T-helper 2 cell treated with Interferon-gamma antibody and Interleukin-4, amounts not matched to agents 100 ng/mL and 5 ng/mL, for 36 hours (primary cell): ENCODE measurements at regions not wholly inside any gene's neighbourhood (a gene's known extent, or its start where the extent isn't known, plus 50 kb on each side); places are given as distances from the start of the nearest gene placed in this dataset.
"Not testable (repeated sequence)": the region's sequence is repeated elsewhere in the genome, so short reads cannot be mapped to it uniquely, and the experiment has no call there.

Source experiments
- intact Hi-C: fragments of 100-400 bp; cut with micrococcal nuclease; formaldehyde crosslinking; loops from one replicate; pipeline ENCODE4 v1.15.1; 2023

DNA sequence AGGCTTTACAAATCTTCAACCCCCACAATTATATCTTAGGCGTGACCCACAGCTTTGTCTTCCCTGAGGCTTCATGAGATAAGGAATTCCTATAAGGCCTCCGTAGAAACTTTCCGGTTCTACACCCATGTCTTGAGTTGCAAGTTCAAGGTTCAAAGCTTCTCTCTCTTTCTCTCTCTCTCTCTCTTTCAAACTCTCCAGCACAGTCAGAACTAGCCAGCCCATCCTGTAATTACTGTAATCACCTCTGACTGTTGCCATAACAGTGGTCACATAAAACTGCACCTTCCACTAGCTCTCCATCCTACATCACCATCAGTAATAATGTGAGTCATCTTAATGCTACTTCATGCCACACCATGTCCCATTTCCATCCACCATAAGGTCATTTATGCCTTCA, 90.0 kb upstream of the NFASC start:
- intact Hi-C loops: no loop called here

DNA sequence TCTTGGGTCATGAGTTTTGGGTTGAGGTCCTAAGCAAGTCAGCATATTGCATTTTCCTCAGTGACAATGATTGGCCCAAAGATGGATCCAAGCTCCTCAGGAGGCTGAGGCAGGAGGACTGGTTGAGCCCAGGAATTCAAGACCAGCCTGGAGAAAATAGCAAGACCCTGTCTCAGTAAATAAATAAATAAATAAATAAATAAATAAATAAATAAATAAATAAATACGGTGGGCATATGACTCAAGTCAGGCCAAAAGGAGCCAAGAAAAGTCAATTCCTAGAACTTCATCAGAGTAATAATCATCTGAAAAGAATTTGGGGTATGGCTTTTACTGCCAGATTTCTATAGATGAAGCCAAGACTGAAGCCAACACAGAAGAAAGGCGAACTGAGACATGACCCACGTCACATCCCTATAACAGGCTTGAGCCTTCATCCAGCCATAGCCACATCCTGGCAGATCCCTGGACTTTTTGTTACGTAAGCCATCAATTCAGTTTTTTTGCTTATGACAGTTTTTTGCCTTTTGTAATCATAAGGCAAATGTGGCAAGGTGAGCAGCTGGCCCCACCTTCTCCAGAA, 88.5 kb upstream of the NFASC start:
- intact Hi-C loops: no loop called here

DNA sequence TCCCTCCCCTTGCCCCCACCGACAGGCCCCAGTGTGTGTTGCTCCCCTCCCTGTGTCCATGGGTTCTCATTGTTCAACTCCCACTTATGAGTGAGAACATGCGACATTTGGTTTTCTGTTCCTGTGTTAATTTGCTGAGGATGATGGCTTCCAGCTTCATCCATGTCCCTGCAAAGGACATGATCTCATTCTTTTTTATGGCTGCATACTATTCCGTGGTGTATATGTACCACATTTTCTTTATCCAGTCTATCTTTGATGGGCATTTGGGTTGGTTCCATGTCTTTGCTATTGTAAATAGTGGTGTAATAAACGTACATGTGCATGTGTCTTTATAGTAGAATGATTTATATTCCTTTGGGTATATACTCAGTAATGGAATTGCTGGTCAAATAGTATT, 85.6 kb upstream of the NFASC start:
- intact Hi-C loops: not testable (repeated sequence)

DNA sequence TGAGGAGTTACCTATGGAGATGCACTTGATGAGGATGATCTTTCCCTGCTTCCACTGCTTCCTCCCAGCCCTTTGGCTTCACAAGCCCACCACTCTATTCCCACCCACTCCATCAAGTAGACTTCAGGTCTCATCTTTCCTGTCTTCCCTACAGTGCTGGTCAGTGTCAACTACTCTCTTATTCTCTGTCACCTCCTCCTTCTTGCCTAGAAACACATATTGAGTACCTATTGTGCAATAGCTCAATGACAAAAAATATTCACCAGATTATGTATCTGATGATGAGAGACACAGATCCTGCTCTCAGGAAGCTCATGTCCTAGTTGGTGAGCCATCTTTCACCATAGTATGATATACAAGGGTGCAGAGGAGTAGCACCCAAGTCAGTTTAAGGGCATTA, 82.2 kb upstream of the NFASC start:
- intact Hi-C loops: no loop called here

DNA sequence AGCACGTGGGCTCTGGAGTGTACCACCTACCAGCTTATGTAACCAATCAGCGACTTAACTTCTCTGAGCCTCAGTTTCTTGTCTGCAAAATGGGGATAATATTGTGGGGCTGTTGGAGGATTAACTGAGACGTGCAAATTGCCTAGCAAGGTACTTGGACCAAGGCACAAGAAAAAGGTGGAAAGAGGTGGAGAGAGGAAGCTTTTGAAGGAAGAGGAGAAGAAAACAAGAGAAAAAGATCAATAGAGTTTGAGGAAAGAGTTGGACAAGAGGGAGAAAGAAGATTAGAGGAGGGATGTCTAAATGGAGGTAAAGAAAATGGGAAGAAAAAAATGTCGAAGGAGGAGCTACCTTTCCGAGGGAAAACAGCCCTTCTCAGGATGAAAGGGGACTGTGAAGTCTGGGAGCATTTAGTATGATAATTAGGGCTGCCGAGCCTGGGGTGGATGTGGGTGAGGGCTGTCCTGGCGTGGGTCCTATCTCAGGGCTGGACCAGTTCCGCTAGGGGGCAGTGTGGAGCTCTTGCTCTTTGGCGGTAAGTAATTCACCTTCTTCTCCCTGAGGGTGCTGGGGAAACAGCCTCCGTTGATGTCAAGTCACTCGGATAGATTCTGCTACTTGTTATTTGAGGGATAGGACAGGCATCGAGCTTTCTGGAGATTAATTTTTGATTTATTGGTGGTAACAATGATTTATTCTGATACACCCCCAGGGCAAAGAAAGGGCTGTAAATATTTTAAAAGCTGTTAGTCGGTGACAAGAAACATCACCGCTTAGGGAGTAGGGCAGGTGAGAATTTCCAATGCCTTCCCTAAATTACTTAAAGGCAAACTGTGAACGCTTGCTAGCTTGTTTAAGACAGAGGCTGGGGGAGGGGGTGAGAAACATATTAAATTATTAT, 79.0 kb upstream of the NFASC start:
- intact Hi-C loops: loop anchor here (2.0 kb wide), 1 partner anchor 15 kb away; no protein-coding TSS in a partner anchor

DNA sequence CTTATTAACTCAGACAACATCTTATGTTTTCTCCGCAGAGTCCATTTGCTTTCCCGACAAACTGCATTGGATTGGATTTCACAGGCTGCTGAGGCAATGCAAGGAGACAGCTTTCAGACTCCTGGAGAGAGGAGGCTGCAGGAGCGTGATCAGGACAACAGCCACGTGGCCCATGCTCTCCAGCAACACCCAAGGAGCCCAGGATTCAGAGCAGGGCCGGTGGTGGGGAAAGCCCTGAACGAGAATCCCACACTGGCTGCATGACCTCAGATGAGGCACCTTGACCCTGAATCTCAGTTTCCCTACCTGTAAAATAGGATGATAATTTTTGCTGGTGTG, 78.3 kb upstream of the NFASC start:
- intact Hi-C loops: no loop called here

DNA sequence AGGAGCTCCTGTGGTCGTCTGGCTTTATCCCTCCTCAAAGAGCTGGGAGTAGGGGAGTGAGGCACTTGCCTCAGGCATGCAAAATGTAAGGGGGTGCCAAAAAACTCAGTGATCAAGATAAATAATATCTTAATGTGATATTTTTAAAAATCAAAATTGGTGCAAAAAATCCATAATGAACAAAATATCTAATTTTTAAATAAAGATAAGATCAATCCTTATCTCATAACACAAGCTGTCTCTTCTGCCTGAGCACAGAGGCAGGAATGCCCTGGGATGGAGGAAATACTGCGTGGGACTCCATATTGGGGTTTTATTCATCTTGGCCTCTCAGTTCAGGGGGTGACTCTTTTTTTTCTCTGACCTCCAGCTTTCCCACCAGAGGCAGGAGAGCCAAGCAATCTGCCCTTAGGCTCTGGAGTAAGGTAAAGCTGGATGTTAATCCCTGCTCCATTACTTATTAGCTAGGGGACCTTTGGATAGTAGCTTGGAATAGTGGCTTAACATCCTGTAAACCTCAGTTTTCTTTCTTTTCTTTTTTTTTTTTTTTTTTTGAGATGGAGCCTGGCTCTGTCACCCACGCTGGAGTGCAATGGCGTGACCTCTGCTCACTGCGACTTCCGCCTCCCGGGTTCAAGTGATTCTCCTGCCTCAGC, 77.3 kb upstream of the NFASC start:
- intact Hi-C loops: no loop called here

DNA sequence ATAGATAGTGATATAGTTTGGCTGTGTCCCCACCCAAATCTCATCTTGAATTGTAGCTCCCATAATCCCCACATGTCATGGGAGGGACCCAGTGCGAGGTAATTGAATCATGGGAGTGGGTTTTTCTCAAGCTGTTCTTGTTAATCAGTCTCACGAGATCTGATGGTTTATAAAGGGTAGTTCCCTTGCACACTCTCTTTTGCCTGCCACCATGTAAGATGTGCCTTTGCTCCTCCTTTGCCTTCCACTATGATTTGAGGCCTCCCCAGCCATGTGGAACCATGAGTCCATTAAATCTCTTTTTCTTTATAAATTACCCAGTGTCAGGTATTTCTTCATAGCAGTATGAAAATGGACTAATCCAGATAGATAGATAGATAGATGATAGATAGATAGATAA, 73.8 kb upstream of the NFASC start:
- intact Hi-C loops: not testable (repeated sequence)

DNA sequence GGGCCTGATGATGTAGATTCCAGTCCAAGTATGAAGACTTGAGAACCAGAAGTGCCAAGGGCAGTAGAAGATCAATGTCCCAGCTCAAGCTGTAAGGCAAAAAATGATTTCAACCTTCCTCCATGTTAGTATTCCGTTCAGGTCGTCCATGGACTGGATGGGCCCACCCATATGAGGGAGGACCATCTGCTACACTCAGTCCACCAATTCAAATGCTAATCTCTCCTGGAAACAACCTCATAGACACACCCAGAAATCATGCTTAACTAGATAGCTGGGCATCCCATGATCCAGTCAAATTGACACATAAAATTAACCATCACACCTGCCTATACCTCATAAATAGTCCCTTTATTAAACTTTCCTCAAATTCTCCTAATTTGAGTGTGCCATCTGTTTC, 73.3 kb upstream of the NFASC start:
- intact Hi-C loops: no loop called here

DNA sequence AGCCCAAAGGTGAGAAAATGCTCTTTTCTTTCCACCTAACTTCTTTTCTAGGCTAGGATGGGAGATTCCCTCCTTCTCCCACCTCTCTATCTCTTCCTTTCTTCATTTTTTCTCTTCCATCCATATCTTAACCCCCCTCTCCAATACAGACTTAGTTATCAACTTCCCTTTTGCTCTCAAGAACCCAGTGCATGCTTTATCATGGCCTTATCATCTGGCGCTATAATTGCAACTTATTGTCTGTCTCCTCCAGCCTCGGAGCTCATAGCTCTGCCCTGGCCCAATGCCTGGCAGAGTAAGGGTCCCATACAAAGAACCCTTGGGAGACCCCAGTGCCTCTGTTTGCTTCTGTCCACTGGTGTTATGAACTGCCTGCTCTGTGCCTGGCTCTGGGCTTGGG, 71.0 kb upstream of the NFASC start:
- intact Hi-C loops: no loop called here

DNA sequence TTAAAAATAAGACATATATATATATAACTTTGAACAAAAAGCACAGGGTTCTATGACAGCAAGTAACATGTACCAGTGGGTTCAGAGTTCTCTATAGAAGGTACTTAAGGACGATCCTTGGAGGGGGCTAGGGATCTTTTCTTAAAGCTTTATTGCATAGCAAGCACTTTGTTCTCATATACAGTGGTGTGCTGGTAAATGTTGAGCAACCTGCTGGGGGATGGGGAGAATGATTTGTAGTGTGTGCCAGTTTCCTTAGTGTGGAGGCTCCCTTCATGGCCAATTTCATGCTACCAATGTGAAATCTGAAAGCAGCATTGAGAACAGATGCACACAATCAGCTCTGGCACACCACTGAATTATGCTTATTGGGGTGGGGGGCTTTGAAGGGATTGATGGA, 69.5 kb upstream of the NFASC start:
- intact Hi-C loops: no loop called here

DNA sequence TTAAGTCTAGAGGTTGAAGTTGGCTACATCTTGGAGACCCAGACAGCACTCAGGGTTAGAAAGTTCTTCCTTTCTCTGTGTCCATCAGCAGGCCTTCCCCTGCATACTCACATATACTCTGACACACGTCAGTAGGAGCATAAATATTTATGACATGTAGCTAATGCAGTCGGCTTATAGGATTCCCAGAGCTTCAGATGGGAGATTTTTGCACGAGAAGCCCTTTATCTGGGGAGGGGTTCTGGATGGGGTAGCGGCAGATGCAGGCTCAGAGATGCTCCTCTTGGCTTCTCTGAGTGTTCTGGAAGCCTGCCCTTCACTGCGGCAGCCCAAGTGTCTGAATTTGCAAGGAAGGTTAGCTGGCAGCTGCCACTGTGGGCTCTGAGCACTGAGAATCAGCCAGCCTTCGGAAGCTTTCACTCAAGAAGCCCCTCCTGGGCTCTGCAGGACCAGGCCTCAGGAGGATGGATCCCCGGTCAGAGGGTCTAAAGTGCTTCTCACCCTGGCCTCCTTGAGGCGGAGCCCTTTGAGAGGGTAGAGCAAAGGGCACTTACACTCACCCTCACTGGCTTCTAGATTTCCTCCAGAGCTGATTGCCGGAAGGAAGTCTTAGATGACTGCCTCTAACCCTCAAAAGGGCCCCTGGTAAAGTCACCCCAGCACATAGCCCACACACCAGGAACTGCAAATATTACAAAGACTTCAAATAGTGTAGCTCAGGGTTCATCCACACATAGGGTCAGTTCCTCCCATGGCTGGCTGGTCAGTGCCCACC, 68.1 kb upstream of the NFASC start:
- intact Hi-C loops: no loop called here

DNA sequence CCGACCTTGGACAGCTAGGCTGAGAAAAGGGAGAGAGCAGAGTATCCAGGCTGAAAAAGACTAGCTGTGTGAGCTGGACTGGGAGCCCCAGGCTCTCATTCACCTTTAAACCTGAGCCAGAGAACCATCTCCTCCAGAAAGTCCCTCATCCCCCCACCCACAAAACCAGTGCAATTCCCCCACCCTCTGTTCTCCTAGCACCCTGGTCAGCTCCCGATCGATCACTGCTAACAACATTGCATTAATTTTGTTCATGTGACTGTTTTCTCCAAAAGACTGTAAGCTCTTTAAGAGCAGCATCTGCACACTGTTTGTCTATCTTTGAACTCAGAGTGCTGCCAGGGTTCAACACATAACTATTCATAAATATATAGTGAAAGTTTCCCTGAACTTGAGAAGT, 67.1 kb upstream of the NFASC start:
- intact Hi-C loops: no loop called here

DNA sequence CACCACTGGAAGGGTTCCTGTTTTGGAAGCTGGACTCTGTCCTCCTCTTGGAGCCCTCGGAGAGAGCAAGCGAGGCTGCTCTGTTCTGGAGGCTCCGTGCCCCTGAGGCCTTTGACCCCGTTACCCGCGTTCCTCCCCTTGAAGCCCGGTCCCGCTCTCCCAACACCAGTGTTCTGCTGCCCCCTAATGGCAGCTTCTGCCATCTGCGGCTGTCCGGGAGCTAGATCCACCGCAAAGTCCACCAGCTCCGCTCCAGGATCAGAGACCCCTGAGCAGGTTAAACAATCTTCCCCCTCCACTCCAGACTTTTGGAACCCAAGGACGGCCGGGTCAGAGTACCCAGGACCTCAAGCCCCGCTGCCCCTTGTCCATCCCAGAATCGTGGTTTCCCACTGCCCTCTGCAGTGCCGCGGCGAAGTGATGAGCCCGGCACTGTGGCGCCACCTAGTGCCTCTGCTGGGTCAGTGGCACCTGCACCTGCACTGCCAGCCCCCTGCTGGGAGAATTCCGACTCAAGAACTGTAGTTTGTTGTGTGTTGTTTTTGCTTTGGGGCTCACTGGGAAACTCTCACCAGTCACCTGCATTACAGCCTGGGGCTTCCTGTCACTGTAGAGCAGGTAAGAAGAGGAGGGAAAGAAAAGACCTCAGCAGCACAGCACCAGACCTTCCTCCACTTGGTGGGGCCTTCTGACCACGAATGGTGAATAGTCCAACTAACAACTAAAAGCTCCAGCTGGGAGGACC, 63.5 kb upstream of the NFASC start:
- intact Hi-C loops: loop anchor here (1.0 to 5.0 kb wide), 6 partner anchors 16 to 360 kb away; partner anchors contain the start of gene PIK3C2B

DNA sequence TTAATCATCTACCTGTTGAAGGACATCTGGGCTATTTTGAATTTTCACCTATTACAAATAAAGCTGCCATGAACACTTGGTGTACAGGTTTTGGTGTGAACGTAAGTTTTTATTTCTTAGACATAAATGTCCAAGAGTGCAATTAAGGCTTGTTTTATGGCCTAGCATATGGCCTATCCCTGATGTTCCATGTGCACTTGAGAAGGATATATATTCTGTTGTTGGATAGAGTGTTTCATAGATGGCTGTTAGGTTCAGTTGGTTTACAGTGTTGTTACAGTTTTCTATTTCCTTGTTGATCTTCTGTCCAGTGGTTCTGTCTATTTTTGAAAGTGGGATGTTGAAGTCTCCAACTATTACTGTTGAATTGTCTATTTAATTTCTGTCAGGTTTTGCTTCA, 61.2 kb upstream of the NFASC start:
- intact Hi-C loops: loop anchor here (5.0 kb wide), 1 partner anchor 302 kb away; no protein-coding TSS in a partner anchor

DNA sequence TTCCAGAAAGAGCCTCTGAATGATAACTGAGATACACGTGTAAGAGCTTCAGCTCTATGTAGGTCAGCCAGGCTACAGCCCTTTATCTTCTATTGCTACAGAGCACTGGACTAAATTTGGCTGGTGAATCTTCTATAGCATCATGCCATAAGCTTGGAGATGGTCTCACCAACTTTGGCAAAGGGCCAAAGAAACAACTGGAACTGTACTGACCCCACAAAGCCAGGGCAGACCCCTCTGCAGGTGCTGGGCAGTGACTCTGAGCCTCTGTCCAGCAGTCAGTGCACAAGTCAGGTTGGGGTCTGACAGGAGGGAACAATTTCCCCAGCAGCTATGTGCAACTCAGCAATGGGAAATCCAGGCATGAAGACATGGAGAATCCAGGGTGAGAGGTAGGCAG, 57.8 kb upstream of the NFASC start:
- intact Hi-C loops: no loop called here

DNA sequence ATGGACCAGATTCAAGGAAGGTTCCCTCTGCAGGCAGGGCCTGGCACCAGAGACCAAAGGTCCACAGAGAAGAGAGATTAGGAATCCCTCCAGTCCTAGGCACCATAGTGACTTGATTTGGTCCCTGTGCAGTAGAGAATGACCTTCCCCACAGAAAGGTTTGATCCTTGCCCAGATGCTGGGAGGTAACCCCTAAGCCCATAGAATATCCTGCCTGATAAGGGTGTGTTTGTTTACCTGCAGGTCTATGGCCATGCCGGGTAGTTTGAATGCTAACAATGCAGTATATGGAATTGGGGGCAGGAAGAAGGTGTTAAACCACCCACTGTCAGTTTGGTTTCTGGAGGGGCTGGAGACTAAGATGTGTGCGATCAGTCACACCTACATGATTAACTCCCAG, 57.1 kb upstream of the NFASC start:
- intact Hi-C loops: no loop called here

DNA sequence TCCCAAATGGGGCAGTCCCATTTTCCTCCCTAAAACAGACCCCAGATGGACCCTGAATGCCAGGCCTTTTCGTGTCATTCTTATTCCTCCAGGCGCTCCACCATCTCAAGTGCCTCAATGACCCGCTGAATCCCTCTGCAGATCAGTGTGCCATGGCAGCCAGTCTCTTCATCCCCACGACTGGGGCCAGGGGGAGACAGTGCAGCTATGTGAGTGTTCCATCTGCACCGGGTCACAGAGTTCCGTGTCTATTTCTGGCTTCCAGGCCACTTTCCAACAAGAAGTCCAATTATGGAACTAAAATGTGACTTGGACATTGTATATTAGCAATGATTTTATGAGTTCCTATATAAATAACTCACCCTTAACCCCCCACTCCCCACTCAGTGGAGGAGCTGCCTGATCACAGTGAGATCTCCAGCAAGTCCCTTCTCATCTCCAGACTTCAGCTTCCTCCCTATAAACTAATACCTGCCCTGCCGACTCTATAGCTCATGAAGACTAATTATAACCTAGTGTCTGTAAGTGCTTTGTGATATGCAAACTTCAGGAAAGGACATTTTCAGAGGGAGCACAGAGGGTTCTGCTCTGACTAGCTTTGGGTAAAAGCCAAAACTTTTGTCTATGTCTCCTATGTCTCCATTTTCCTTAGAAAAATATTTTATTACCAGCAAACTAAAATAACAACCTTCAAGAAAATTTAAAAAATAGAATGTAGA, 56.3 kb upstream of the NFASC start:
- intact Hi-C loops: no loop called here

DNA sequence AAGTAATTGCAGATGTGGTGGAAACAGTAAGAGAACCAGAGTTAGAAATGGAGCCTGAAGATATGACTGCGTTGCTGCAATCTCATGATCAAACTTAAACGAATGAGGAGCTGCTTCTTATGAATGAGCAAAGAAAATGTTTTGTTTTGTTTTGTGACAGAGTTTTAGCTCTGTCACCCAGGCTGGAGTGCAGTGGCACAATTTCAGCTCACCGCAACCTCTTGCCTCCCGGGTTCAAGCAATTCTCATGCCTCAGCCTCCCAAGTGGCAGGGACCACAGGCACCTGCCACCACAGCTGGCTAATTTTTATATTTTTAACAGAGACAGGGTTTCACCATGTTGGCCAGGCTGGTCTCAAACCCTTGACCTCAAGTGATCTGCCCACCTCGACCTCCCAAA, 53.3 kb upstream of the NFASC start:
- intact Hi-C loops: no loop called here

DNA sequence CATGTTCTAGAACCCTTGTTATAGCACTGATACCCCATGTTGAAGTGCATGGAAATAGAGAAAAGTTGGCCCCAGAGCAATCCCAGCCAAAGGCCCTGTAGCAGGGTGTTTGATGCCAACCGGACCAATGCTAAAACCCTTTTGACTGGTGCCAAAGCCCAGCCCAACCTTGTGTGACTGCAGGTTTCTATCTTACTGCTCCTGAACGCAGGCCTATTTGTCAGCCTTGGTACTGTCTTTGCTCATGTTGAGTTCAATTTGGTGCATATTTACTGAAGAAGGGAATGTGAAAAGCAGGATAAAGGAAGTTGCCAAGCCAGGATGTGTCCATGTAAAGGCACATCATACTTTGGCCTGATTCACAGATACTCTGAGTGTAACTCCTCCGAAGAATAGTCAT, 51.7 kb upstream of the NFASC start:
- intact Hi-C loops: no loop called here
